ENCODE measurements at regions not wholly inside any gene's neighbourhood (a gene's known extent, or its start where the extent isn't known, plus 50 kb on each side); places are given as distances from the start of the nearest gene placed in this dataset.

DNA sequence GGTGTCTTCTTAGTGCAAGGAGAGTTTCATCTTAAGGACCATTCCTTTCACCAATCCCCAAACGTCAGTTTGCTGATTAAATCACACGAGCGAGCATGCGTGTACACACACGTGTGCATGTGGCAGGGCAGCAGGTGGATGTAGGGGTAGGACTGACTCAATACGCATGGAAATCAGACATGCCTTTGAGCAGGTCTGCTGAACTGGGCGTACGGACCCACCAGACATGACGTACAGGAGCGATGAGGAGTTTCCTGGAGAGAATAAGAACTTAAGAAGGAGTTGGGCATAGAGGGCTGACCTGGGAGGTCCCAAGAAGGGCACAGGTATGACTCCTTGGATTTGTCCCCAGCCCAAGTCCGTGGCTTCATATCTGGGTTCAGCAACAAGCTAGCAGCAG is 170.0 kb downstream of the FGF18 start:
- H3K4me1 ChIP-seq (ENCODE audit: insufficient read depth, low read length), result no peaks in the 10 kb centered on the region
- H4K20me1 ChIP-seq (ENCODE audit: insufficient read depth, low read length), result no peaks in the 10 kb centered on the region
- no peak overlapping the region for H3K27ac ChIP-seq (ENCODE audit: low read depth, low read length)
- no peaks in the 10 kb centered on the region for H3K79me2 ChIP-seq (ENCODE audit: insufficient read depth, low read length)
- no peak for DNase-seq (ENCODE audit: insufficient read length, low spot score, missing footprints)
- peaks cover 24% of the 10 kb centered on the region for H3K27me3 ChIP-seq (ENCODE audit: insufficient read depth, low read length)
- H3K4me2 ChIP-seq (ENCODE audit: insufficient read depth, low read length), result no peak overlapping the region
- no peak overlapping the region for H3K4me3 ChIP-seq (ENCODE audit: insufficient read depth, low read length)
- no peaks in the 10 kb centered on the region for H3K36me3 ChIP-seq (ENCODE audit: insufficient read depth, low read length)
- H2AFZ ChIP-seq (ENCODE audit: low read length), result no peak overlapping the region
- no peaks in the 10 kb centered on the region for H3K9me3 ChIP-seq (ENCODE audit: low read depth, low read length)
- no peak for TF ChIP-seq CTCF (IDR thresholded peaks at IDR 0.05; ENCODE audit: extremely low read depth, low read depth, low read length)

DNA sequence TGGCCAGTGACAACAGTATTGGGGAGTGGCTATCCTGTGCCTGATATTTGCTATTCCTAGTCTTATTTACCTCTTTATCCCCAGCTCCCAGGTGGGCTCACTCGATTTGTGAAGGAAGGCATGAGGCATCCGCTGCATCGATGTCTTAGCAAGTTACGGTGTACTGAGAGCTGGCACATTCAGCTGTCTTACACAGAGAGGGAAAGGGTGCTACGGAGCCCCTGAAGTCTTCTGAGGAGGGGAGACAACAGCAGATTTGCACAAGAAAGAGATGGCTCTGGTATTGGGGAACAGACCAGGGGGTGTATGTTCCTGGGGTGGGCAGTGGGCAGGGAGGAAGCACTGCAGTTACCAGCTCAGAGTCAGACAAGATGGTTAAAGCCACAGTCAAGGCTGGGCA is 172.6 kb downstream of the FGF18 start:
- DNase-seq (ENCODE audit: insufficient read length, low spot score, missing footprints), result no peak
- no peak overlapping the region for H3K27ac ChIP-seq (ENCODE audit: low read depth, low read length)
- no peak for TF ChIP-seq CTCF (IDR thresholded peaks at IDR 0.05; ENCODE audit: extremely low read depth, low read depth, low read length)
- H3K4me1 ChIP-seq (ENCODE audit: insufficient read depth, low read length), result peaks cover 8% of the 10 kb centered on the region
- H2AFZ ChIP-seq (ENCODE audit: low read length), result no peak overlapping the region
- H3K36me3 ChIP-seq (ENCODE audit: insufficient read depth, low read length), result no peaks in the 10 kb centered on the region
- H3K79me2 ChIP-seq (ENCODE audit: insufficient read depth, low read length), result no peaks in the 10 kb centered on the region
- H3K9me3 ChIP-seq (ENCODE audit: low read depth, low read length), result no peaks in the 10 kb centered on the region
- no peaks in the 10 kb centered on the region for H4K20me1 ChIP-seq (ENCODE audit: insufficient read depth, low read length)
- peaks cover 21% of the 10 kb centered on the region for H3K27me3 ChIP-seq (ENCODE audit: insufficient read depth, low read length)
- no peak overlapping the region for H3K4me3 ChIP-seq (ENCODE audit: insufficient read depth, low read length)
- no peak overlapping the region for H3K4me2 ChIP-seq (ENCODE audit: insufficient read depth, low read length)

GRCh38 chr5:171592736-171593135 is 173.3 kb downstream of the FGF18 start:
- no peaks in the 10 kb centered on the region for H3K79me2 ChIP-seq (ENCODE audit: insufficient read depth, low read length)
- no peaks in the 10 kb centered on the region for H4K20me1 ChIP-seq (ENCODE audit: insufficient read depth, low read length)
- DNase-seq (ENCODE audit: insufficient read length, low spot score, missing footprints), result no peak
- no peak overlapping the region for H3K4me3 ChIP-seq (ENCODE audit: insufficient read depth, low read length)
- H3K27ac ChIP-seq (ENCODE audit: low read depth, low read length), result no peak overlapping the region
- H3K4me2 ChIP-seq (ENCODE audit: insufficient read depth, low read length), result no peak overlapping the region
- H3K9me3 ChIP-seq (ENCODE audit: low read depth, low read length), result no peaks in the 10 kb centered on the region
- H3K36me3 ChIP-seq (ENCODE audit: insufficient read depth, low read length), result no peaks in the 10 kb centered on the region
- H3K4me1 ChIP-seq (ENCODE audit: insufficient read depth, low read length), result peaks cover 8% of the 10 kb centered on the region
- no peak overlapping the region for H2AFZ ChIP-seq (ENCODE audit: low read length)
- TF ChIP-seq CTCF (IDR thresholded peaks at IDR 0.05; ENCODE audit: extremely low read depth, low read depth, low read length), result no peak
- peaks cover 20% of the 10 kb centered on the region for H3K27me3 ChIP-seq (ENCODE audit: insufficient read depth, low read length)

- Histone ChIP-seq H3K4me1 (ENCODE audit: insufficient read depth, low read length) (peaks cover 8% of the 10 kb centered on the region), H3K4me3 (ENCODE audit: insufficient read depth, low read length) (no peak overlapping the region), H3K27ac (ENCODE audit: low read depth, low read length) (no peak overlapping the region), H4K20me1 (ENCODE audit: insufficient read depth, low read length) (no peaks in the 10 kb centered on the region), H3K79me2 (ENCODE audit: insufficient read depth, low read length) (no peaks in the 10 kb centered on the region), H3K4me2 (ENCODE audit: insufficient read depth, low read length) (no peak overlapping the region), H3K27me3 (ENCODE audit: insufficient read depth, low read length) (peaks cover 15% of the 10 kb centered on the region), H3K36me3 (ENCODE audit: insufficient read depth, low read length) (no peaks in the 10 kb centered on the region), H2AFZ (ENCODE audit: low read length) (no peak overlapping the region), H3K9me3 (ENCODE audit: low read depth, low read length) (no peaks in the 10 kb centered on the region)
- TF ChIP-seq CTCF (IDR thresholded peaks at IDR 0.05; ENCODE audit: extremely low read depth, low read depth, low read length), result no peak
- DNase-seq (ENCODE audit: insufficient read length, low spot score, missing footprints), result no peak
These were observed 174.0 kb downstream of the FGF18 start for GRCh38 chr5:171593401-171593800.
